ENCODE measurements at regions not wholly inside any gene's neighbourhood (a gene's known extent, or its start where the extent isn't known, plus 50 kb on each side); places are given as distances from the start of the nearest gene placed in this dataset.
A peak's percentile ranks its signal among the peaks of the same experiment; 100 is the strongest.

- TF ChIP-seq GATA3 (IDR thresholded peaks at IDR 0.05; ENCODE audit: low read depth, low read length), result no peak
- no peak for TF ChIP-seq GATA2 (IDR thresholded peaks at IDR 0.05; ENCODE audit: low read depth, low read length)
Observed at GRCh38 chr16:75929046-75929445, 202.8 kb upstream of the CPHXL start.

GRCh38 chr16:75931043-75931442 lies 204.8 kb upstream of the CPHXL start:
- TF ChIP-seq GATA3 (IDR thresholded peaks at IDR 0.05; ENCODE audit: low read depth, low read length) (no peak), GATA2 (IDR thresholded peaks at IDR 0.05; ENCODE audit: low read depth, low read length) (no peak)

DNA sequence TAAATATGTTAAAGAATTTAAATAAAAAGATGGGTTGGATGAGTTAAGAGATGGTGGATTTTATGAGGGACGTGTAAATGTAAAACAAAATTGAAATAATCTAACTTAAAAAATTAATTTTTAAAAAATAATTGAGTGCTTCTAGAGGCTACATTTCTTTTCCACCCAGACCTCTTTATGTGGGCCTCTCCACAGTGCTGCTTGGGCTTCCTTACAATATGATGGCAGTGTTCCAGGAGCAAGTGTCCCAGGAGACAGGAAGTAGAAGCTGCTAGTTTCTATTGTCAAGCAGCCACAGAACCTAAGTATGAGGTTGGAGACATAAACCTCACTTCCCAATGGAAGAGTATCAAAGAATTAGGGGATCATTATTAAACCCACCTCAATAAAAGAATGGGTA lies 205.7 kb upstream of the CPHXL start:
- no peak for TF ChIP-seq GATA3 (IDR thresholded peaks at IDR 0.05; ENCODE audit: low read depth, low read length)
- no peak for TF ChIP-seq GATA2 (IDR thresholded peaks at IDR 0.05; ENCODE audit: low read depth, low read length)

DNA sequence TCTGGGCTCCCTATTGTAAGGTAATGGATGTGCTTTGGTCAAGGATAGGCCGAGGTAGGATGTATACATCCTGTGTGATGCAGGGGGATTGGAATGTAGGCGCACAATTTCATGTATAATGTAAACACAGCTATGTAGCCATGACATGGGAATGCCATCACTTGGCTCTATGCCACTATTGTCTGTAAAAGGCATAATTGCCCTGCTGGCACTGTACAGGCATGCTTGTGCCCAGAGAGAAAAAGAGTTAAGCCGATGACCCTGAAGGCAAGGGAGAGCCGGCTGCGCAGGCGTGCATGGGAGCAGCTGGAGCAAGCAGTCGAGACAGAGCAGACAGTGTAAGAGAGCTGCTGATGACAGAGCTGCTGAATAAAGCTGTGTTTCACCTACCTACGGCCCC lies 212.5 kb upstream of the CPHXL start:
- TF ChIP-seq GATA3 (IDR thresholded peaks at IDR 0.05; ENCODE audit: low read depth, low read length) (no peak), GATA2 (IDR thresholded peaks at IDR 0.05; ENCODE audit: low read depth, low read length) (no peak)

DNA sequence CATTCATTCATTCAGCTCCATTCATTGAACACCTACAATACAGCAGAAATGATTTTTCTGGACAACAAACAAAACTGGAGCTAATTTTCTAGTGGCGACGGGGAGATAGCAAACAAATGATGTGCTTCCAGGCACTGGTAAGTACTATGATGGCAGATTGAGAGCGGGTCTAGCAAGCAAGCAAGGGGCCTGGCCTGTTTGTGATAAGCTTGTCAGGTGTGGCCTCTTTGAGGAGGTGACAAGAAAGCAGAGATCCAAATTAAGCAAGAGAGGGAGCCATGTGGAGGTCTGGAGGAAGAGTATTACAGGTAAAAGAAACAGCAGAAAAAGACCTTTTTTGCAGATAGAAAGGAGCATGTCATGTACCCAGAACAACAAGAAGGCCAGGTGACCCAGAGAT lies 216.1 kb upstream of the CPHXL start:
- TF ChIP-seq GATA3 (IDR thresholded peaks at IDR 0.05; ENCODE audit: low read depth, low read length), result no peak
- no peak for TF ChIP-seq GATA2 (IDR thresholded peaks at IDR 0.05; ENCODE audit: low read depth, low read length)

DNA sequence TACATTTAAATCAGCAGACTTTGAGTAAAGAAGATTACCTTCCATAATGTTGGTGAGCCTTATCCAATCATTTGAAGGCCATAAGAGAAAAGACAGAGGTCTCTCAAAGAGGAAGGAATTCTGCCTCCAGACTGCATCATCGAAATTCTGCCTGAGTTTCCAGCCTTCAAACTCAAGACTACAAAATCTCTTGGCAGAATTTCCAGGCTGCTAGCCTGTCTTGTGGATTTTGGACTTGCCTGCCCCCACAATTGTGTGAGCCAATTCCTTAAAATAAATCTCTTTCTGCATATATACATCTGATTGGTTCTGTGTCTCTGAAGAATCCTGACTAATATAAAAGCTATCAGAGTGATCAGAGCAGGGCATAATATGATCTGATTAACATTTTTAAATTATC lies 216.6 kb upstream of the CPHXL start:
- TF ChIP-seq GATA3 (IDR thresholded peaks at IDR 0.05; ENCODE audit: low read depth, low read length), result no peak

DNA sequence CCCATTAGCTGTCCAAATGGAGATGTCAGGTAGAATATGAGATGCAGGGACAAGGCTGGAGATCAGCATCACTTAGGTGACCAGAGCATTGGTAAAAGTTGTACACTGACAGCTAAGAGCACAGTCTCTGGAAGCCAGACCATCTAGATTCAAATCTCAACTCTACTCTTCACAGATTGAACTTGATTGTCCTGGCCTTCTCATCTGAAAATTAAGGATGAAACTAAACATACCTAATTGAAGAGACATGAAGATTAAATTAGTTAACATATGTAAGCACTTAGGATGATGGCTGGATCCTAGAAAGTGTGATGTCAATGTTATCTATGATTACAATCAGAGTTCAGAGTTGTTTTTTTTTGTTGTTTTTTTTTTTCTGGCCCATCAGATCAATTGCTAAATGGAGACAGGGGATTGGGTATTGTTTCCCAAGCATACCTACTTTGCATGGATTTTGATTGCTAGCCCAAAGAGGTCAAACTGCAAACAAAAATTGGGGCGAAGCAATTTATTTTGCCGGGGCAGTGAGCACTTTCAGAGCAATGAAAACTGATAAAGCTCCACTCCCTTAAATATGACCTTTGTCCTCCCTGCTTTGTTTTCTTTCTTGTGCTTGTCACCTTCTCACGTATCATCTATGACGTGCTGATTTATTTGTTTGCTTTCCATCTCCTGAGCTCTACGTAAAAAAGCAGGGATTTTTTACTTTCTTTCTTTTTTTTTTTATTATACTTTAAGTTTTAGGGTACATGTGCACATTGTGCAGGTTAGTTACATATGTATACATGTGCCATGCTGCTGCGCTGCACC lies 217.6 kb upstream of the CPHXL start:
- TF ChIP-seq GATA3 (IDR thresholded peaks at IDR 0.05; ENCODE audit: low read depth, low read length) (peak; percentile 92), GATA2 (IDR thresholded peaks at IDR 0.05; ENCODE audit: low read depth, low read length) (peak; percentile 73)

DNA sequence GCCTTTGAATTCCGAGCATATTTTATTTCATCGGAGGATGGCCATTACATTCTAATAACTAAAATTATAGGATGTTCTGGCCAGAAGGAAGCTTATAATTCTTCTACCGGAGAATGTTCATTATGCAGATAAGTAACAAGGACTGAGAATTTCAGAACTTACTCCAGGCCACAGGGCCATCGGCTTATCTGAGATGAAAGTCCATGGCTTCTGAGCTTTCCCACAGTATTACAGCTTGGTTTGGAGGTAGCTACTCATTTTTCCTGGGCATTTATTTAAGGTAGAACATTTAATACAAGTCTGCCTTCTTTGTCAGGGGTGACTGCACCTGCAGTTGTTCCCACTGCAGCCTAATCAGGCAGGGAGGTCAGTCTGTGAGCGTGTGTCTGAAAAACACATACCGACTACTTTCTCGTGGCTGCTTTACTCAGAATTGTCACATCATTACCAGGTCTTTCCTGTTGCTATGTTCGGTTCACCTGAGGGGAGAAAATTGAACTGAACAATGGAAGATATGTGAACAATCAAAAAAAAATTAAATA lies 219.7 kb upstream of the CPHXL start:
- TF ChIP-seq GATA2 (IDR thresholded peaks at IDR 0.05; ENCODE audit: low read depth, low read length), result no peak
- TF ChIP-seq GATA3 (IDR thresholded peaks at IDR 0.05; ENCODE audit: low read depth, low read length), result no peak

DNA sequence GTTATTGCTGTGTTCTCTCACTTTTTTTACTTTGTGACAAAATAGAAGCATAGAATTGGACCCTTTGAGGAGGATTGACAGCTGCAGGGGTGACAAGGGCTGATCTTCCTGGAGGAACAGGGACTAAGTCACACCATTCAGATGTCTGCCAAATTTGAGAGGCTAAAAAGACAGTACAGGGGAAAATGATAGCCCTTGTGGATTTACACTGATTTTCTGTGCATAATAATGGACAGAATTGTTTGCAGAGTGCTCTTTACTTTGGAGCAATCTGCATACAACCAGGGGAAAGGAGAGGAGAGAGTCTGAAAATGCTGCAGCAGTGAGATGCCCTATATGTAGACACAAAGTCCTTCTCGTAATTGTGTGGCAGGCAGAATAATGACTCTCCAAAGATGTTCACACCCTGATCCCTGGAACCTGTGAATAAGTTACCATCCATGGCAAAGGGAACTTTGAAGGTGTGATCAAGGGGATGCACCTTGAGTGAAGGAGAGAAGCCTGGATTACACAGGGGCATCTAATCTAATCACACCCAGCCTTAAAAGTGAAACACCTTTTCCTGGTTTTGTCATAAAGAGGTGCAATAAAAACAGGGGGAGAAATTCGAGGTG lies 221.4 kb upstream of the CPHXL start:
- TF ChIP-seq GATA3 (IDR thresholded peaks at IDR 0.05; ENCODE audit: low read depth, low read length) (no peak), GATA2 (IDR thresholded peaks at IDR 0.05; ENCODE audit: low read depth, low read length) (no peak)

- TF ChIP-seq GATA3 (IDR thresholded peaks at IDR 0.05; ENCODE audit: low read depth, low read length) (no peak), GATA2 (IDR thresholded peaks at IDR 0.05; ENCODE audit: low read depth, low read length) (no peak)
Observed at GRCh38 chr16:75948441-75948840, 222.2 kb upstream of the CPHXL start.

DNA sequence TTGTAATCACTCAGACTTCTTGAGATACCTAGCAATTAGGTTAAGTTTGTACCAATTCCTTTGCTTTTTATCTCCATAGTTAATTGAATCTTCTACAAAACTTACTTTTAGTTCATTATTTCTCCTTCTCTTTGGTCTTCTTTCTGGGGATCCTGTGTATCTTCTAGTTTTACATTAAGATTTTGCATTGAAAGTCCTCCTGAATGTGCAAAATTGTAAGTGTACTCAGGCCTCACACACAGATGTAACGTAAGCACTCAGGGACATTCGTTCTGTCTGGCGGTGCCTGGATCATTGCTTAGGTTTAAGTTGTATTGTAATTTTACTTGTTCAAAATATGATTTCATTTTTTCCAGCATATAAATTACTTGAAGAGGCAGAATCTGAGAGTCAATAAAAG lies 222.6 kb upstream of the CPHXL start:
- TF ChIP-seq GATA2 (IDR thresholded peaks at IDR 0.05; ENCODE audit: low read depth, low read length), result no peak
- TF ChIP-seq GATA3 (IDR thresholded peaks at IDR 0.05; ENCODE audit: low read depth, low read length), result no peak

- TF ChIP-seq GATA3 (IDR thresholded peaks at IDR 0.05; ENCODE audit: low read depth, low read length) (no peak), GATA2 (IDR thresholded peaks at IDR 0.05; ENCODE audit: low read depth, low read length) (no peak)
Observed at GRCh38 chr16:75952124-75952523, 225.8 kb upstream of the CPHXL start.

GRCh38 chr16:75957870-75958269 lies 231.6 kb upstream of the CPHXL start:
- TF ChIP-seq GATA2 (IDR thresholded peaks at IDR 0.05; ENCODE audit: low read depth, low read length) (no peak), GATA3 (IDR thresholded peaks at IDR 0.05; ENCODE audit: low read depth, low read length) (no peak)

GRCh38 chr16:75965504-75966374 lies 239.4 kb upstream of the CPHXL start:
- TF ChIP-seq GATA2 (IDR thresholded peaks at IDR 0.05; ENCODE audit: low read depth, low read length), result no peak
- TF ChIP-seq GATA3 (IDR thresholded peaks at IDR 0.05; ENCODE audit: low read depth, low read length), result no peak
